CD4-positive, CD25-positive, alpha-beta regulatory T cell (primary cell): ENCODE measurements at regions not wholly inside any gene's neighbourhood (a gene's known extent, or its start where the extent isn't known, plus 50 kb on each side); places are given as distances from the start of the nearest gene placed in this dataset.

Experiments used
- ATAC-seq, 2 donors: fragments of 150-1000 bp; cut with Tn5 transposase; one replicate each; pipeline ENCODE4 v1.10.0; 2021; ENCODE audit warnings: low read depth in 2 of 2, moderate number of reproducible peaks in 2 of 2, moderate library complexity in 1 of 2
- DNase-seq, 3 donors: peaks; one replicate each; pipeline versions ENCODE4 v3.0.0 to v3.0.0-alpha.2; 2012 to 2022; ENCODE audit warnings: mixed read lengths in 1 of 3
- H3K27ac ChIP-seq: one replicate; pipeline ENCODE4 v1.7.0; 2013; ENCODE audit warnings: mild to moderate bottlenecking, low read length; ENCODE audit not compliant: insufficient read depth, poor library complexity, severe bottlenecking
- H3K27me3 ChIP-seq: one replicate; pipeline ENCODE4 v1.7.0; 2013; ENCODE audit warnings: low read length; ENCODE audit not compliant: control insufficient read depth, insufficient read depth
- H3K36me3 ChIP-seq: one replicate; pipeline ENCODE4 v1.7.0; 2013; ENCODE audit warnings: mild to moderate bottlenecking, low read length, moderate library complexity; ENCODE audit not compliant: control insufficient read depth, insufficient read depth
- H3K4me1 ChIP-seq: 2 replicates; pipeline ENCODE4 v1.7.0; 2013; ENCODE audit warnings: mild to moderate bottlenecking, low read length; ENCODE audit not compliant: insufficient read depth, control insufficient read depth, poor library complexity, severe bottlenecking
- H3K4me3 ChIP-seq: one replicate; pipeline ENCODE4 v1.7.0; 2013; ENCODE audit warnings: low read depth, mild to moderate bottlenecking, low read length, moderate library complexity
- H3K9me3 ChIP-seq, 2 experiments: 1 replicate in 1 of 2; 2 replicates in 1 of 2; pipeline ENCODE4 v1.7.0; 2013; ENCODE audit warnings: low read length in 2 of 2, mild to moderate bottlenecking in 1 of 2, moderate library complexity in 1 of 2; ENCODE audit not compliant: control insufficient read depth in 2 of 2
- H3K27ac Mint-ChIP-seq, 3 donors: one replicate each; pipeline ENCODE4 v1.8.0; 2020 to 2022; ENCODE audit warnings: mild to moderate bottlenecking in 3 of 3, mixed read lengths in 3 of 3, moderate library complexity in 2 of 3
- H3K27me3 Mint-ChIP-seq: one replicate; pipeline ENCODE4 v1.8.0; 2022; ENCODE audit warnings: mild to moderate bottlenecking, mixed read lengths
- H3K36me3 Mint-ChIP-seq: one replicate; pipeline ENCODE4 v1.8.0; 2020; ENCODE audit warnings: mixed read lengths
- H3K4me1 Mint-ChIP-seq, 4 donors: one replicate each; pipeline ENCODE4 v1.8.0; 2020 to 2022; ENCODE audit warnings: mixed read lengths in 4 of 4, mild to moderate bottlenecking in 1 of 4
- H3K4me3 Mint-ChIP-seq, 4 donors: one replicate each; pipeline ENCODE4 v1.8.0; 2020 to 2022; ENCODE audit warnings: mild to moderate bottlenecking in 4 of 4, mixed read lengths in 4 of 4, moderate library complexity in 3 of 4
- H3K9me3 Mint-ChIP-seq, 7 donors: one replicate each; pipeline ENCODE4 v1.8.0; 2020 to 2022; ENCODE audit warnings: mixed read lengths in 7 of 7, mild to moderate bottlenecking in 3 of 7, moderate library complexity in 2 of 7

DNA sequence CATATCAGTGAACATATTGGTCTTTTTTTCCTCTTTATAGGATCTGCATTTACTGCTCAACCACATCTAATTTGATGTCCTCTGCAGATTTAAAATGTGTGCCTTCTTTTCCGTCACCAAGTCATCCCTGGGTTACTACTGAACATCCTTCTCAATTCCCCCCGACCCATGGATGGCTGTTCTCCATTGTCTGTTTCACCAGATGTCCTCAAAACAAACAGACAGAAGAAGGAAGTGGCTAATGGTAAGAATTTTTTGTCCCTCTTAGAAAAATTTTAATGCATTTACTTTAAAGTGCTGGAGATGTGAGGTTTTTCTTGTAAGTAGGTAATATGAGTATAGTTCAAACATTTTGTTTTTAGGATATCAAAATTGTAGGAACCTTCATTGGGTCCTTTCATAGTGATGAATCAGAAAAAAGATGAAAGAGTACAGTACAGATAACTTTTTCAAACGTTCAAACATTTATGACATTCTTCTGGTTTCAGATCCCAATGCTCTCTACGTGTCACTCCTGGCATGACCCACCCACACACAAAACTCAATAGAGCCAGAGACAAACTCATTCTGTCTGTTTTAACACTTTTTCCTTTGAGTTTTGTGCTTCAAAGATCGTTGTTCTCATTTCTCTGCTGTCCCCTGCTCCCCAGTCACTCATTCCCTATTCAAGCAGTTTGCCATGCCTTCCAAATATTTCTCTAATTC lies 276.4 kb downstream of the PRL start:
- no peak for DNase-seq
- Histone ChIP-seq H3K4me1 (no peaks in the 10 kb centered on the region), H3K4me3 (no peak overlapping the region), H3K36me3 (no peaks in the 10 kb centered on the region), H3K27ac (no peak overlapping the region), H3K27me3 (no peaks in the 10 kb centered on the region), H3K9me3 (no peaks in the 10 kb centered on the region)
- H3K4me3 Mint-ChIP-seq, result no peak overlapping the region
- H3K27me3 Mint-ChIP-seq, result no peaks in the 10 kb centered on the region
- peaks cover 0 to 2% (median 0%) of the 10 kb centered on the region in 4 donors for H3K4me1 Mint-ChIP-seq
- peaks cover 0 to 13% (median 4%) of the 10 kb centered on the region in 7 donors for H3K9me3 Mint-ChIP-seq
- H3K27ac Mint-ChIP-seq, result no peak overlapping the region
- ATAC-seq, result no peak
- H3K36me3 Mint-ChIP-seq, result no peaks in the 10 kb centered on the region

GRCh38 chr6:22021966-22022365 lies 274.9 kb downstream of the PRL start:
- no peaks in the 10 kb centered on the region for H3K9me3 ChIP-seq
- no peaks in the 10 kb centered on the region for H3K36me3 ChIP-seq
- Mint-ChIP-seq H3K4me1 (peaks cover 0 to 2% (median 0%) of the 10 kb centered on the region in 4 donors), H3K36me3 (no peaks in the 10 kb centered on the region), H3K9me3 (peaks cover 0 to 13% (median 4%) of the 10 kb centered on the region in 7 donors), H3K4me3 (no peak overlapping the region), H3K27ac (no peak overlapping the region), H3K27me3 (no peaks in the 10 kb centered on the region)
- no peak overlapping the region for H3K4me3 ChIP-seq
- ATAC-seq, result no peak
- no peaks in the 10 kb centered on the region for H3K4me1 ChIP-seq
- H3K27me3 ChIP-seq, result no peaks in the 10 kb centered on the region
- no peak for DNase-seq
- no peak overlapping the region for H3K27ac ChIP-seq

DNA sequence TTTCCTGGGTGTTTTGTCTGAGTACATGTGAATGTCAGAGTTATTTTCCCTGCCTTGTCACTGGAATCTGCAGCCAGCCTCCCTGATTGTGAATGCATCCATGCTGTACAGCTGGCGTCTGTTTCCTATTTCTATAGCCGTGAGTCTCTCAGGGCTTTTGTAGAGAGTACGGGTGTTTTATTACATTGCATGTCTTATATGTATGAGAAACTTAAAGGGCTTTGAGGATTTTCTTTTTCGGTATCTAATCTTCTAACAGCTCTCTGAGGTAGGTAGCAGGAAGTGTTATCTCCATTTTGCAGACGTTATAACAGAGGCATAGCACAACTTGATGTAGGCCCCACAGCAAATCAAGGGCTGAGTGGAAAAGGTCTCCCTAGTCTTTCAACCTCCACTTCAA lies 272.9 kb downstream of the PRL start:
- Mint-ChIP-seq H3K36me3 (no peaks in the 10 kb centered on the region), H3K4me1 (peaks cover 0 to 2% (median 0%) of the 10 kb centered on the region in 4 donors), H3K4me3 (no peak overlapping the region), H3K27ac (no peak overlapping the region), H3K9me3 (peaks cover 0 to 13% (median 4%) of the 10 kb centered on the region in 7 donors), H3K27me3 (no peaks in the 10 kb centered on the region)
- H3K4me3 ChIP-seq, result no peak overlapping the region
- H3K36me3 ChIP-seq, result no peaks in the 10 kb centered on the region
- H3K27me3 ChIP-seq, result no peaks in the 10 kb centered on the region
- no peak overlapping the region for H3K27ac ChIP-seq
- no peaks in the 10 kb centered on the region for H3K4me1 ChIP-seq
- no peak for DNase-seq
- no peaks in the 10 kb centered on the region for H3K9me3 ChIP-seq
- ATAC-seq, result no peak

GRCh38 chr6:22024973-22025467 lies 271.8 kb downstream of the PRL start:
- ATAC-seq (no peak), DNase-seq (no peak)
- no peaks in the 10 kb centered on the region for H3K9me3 ChIP-seq
- Mint-ChIP-seq H3K27ac (no peak overlapping the region), H3K4me3 (no peak overlapping the region), H3K4me1 (peaks cover 0 to 6% (median 0%) of the 10 kb centered on the region in 4 donors), H3K36me3 (no peaks in the 10 kb centered on the region), H3K27me3 (no peaks in the 10 kb centered on the region), H3K9me3 (peaks cover 0 to 13% (median 6%) of the 10 kb centered on the region in 7 donors)
- no peak overlapping the region for H3K27ac ChIP-seq
- H3K4me3 ChIP-seq, result no peak overlapping the region
- no peaks in the 10 kb centered on the region for H3K4me1 ChIP-seq
- H3K36me3 ChIP-seq, result no peaks in the 10 kb centered on the region
- no peaks in the 10 kb centered on the region for H3K27me3 ChIP-seq

GRCh38 chr6:22025468-22026163 lies 271.2 kb downstream of the PRL start:
- DNase-seq (peak in 1 of 3 donors; percentile 5), ATAC-seq (no peak)
- peaks cover 0 to 13% (median 6%) of the 10 kb centered on the region in 7 donors for H3K9me3 Mint-ChIP-seq
- Histone ChIP-seq H3K4me3 (no peak overlapping the region), H3K36me3 (no peaks in the 10 kb centered on the region), H3K9me3 (no peaks in the 10 kb centered on the region), H3K27ac (no peak overlapping the region), H3K4me1 (no peaks in the 10 kb centered on the region), H3K27me3 (no peaks in the 10 kb centered on the region)
- no peak overlapping the region for H3K27ac Mint-ChIP-seq
- H3K27me3 Mint-ChIP-seq, result no peaks in the 10 kb centered on the region
- no peak overlapping the region for H3K4me3 Mint-ChIP-seq
- peaks cover 0 to 6% (median 0%) of the 10 kb centered on the region in 4 donors for H3K4me1 Mint-ChIP-seq
- H3K36me3 Mint-ChIP-seq, result no peaks in the 10 kb centered on the region

DNA sequence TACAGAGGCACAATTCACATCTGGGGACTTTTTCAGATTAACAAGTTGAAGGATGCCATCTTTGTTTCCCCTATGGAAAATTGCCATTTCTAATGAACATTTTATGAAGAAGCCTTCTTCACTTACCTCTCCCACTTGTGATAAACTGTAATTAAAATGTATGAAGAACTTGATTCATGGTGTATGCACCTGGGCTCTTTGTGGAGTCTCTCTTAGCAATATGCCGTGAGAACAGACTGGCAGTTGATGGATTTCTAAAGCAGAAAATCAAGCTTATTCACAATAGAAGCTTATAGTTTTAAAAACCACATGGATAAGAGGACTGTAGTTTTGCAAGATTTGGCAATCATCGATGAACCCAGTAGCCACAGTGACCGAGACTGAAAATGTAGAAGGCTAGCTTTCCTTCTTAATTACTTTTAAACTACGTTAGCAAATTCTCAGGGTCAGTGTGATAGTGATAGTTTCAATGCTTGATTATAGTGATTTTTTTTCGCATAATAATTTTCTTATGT lies 270.6 kb downstream of the PRL start:
- Histone ChIP-seq H3K27me3 (no peaks in the 10 kb centered on the region), H3K9me3 (no peaks in the 10 kb centered on the region), H3K36me3 (no peaks in the 10 kb centered on the region), H3K4me3 (no peak overlapping the region), H3K4me1 (no peaks in the 10 kb centered on the region), H3K27ac (no peak overlapping the region)
- Mint-ChIP-seq H3K27ac (no peak overlapping the region), H3K4me1 (peaks cover 0 to 6% (median 0%) of the 10 kb centered on the region in 4 donors), H3K27me3 (no peaks in the 10 kb centered on the region), H3K9me3 (peaks cover 0 to 13% (median 6%) of the 10 kb centered on the region in 7 donors), H3K4me3 (no peak overlapping the region), H3K36me3 (no peaks in the 10 kb centered on the region)
- no peak for DNase-seq
- ATAC-seq, result no peak

GRCh38 chr6:22027040-22027725 lies 269.7 kb downstream of the PRL start:
- no peaks in the 10 kb centered on the region for H3K9me3 ChIP-seq
- ATAC-seq (no peak), DNase-seq (no peak)
- Mint-ChIP-seq H3K36me3 (no peaks in the 10 kb centered on the region), H3K4me1 (peaks cover 0 to 6% (median 0%) of the 10 kb centered on the region in 4 donors), H3K27ac (peak overlapping the region in 1 of 3 donors; percentile 35), H3K9me3 (peaks cover 0 to 11% (median 5%) of the 10 kb centered on the region in 7 donors), H3K27me3 (no peaks in the 10 kb centered on the region), H3K4me3 (no peak overlapping the region)
- no peak overlapping the region for H3K4me3 ChIP-seq
- no peaks in the 10 kb centered on the region for H3K36me3 ChIP-seq
- H3K27ac ChIP-seq, result no peak overlapping the region
- H3K4me1 ChIP-seq, result no peaks in the 10 kb centered on the region
- H3K27me3 ChIP-seq, result no peaks in the 10 kb centered on the region
